ENCODE measurements at regions not wholly inside any gene's neighbourhood (a gene's known extent, or its start where the extent isn't known, plus 50 kb on each side); places are given as distances from the start of the nearest gene placed in this dataset.

GRCh38 chr6:155974811-155975323, 519.2 kb upstream of the NOX3 start:
- DNase-seq = no peak

DNA sequence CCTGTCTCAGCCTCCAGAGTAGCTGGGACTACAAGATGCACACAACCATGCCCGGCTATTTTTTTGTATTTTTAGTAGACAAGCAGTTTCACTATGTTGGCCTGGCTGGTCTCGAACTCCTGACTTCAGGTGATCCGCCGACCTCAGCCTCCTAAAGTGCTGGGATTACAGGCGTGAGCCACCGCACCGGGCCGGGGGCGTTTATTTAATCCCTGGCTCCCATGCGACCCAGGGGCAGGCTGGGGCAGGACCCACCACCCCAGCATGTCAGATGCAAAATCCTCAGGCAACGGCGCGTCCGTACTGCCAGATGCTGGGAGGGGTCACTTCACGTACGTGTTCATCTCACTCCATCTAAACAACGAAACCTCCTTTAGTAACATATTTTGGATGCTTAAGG, 518.7 kb upstream of the NOX3 start:
- no peak for DNase-seq

DNA sequence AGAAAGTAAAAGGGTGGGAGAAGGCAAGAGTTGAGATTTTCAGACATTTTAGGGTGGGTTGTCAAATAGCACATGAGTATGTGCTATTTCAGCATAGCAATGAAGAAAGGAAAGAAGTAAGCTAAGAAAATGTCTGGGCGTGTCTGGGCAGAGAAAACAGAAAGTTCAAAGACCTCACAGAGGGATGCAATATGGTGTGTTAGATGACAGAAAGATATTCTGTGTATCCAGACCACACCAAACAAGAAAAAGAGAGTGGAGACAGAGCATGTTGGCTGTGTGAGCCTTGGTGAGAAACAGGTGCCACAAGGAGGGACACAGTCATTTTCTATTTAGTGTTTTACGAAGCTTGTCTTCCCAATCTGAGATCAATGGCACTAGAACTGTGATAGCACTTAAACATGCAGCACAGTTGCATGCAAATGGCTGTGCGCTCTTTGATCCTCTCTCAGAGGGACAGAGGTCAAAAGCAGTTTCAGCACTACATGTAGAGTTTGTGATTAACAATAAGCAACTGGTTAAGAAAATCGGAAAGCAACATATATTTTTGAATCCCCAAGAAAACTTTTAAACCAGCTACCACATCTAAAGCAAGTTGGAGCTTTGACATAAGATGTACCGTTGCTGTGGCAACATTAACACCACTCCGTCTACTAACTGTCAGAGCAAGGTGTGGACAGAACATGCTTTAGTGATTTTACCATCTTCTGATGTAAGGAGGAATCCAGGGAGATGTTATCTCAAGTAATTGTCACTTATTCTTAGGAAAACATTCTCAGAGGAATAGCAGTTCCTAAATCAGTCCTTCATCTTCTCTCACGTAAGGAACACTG, 515.5 kb upstream of the NOX3 start:
- DNase-seq = no peak

DNA sequence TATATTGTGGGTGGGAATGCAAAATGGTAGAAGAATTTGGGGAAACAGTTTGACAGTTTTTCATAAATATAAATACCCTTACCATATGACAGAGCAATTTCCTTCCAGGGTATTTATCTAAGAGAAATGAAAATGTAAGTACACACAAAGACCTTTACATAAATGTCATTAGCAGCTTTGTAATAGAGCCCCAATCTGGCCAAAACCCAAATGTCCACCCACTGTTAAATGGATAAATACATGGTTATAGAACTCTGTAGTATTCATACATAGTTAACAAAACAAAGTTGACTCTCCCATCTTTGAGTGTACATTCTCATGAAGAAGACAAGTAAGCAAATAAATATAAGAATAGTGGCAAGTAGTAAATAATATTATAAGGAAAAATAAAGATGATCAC, 514.8 kb upstream of the NOX3 start:
- no peak for DNase-seq

DNA sequence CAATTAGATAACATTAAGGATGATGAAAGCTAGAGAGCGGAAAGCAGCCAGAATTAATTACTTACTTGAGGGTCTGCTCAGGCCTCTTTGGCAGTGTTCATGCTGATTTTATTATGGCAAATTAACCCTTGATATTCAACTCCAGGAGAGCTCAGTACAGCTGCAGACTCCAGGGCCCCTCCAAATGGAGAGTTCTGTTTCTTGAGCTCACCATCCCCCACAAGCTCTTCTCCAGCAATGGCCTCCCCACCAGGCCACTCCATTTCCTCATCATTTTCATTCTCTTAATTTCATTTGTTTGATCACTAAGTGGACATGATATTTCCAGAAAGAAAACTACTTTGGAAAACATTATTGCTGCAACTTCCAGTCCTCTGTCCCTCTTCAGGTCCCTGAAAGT, 513.3 kb upstream of the NOX3 start:
- no peak for DNase-seq

- DNase-seq = no peak
Observed at GRCh38 chr6:155967322-155967721, 511.7 kb upstream of the NOX3 start.

DNA sequence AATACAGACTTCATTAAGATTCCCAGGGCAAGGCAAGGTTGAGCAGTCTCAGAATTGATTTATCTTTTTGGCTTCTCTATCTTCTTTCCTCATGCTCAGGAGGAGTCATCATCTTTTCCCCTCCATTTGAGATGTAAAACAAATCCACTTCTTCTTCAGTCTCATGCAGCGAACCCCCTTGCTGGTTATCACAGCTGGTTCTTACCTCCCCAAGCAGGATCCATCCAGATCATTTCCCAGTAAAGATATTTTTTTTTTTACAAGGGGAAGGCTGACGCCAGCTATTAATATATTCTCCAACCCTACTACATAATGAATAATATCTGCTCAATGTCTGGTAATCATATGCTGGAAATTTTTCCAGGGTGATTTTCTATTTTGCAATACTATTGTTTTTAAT, 508.9 kb upstream of the NOX3 start:
- peak; percentile 7 for DNase-seq

GRCh38 chr6:155962276-155962675, 506.6 kb upstream of the NOX3 start:
- no peak for DNase-seq

DNA sequence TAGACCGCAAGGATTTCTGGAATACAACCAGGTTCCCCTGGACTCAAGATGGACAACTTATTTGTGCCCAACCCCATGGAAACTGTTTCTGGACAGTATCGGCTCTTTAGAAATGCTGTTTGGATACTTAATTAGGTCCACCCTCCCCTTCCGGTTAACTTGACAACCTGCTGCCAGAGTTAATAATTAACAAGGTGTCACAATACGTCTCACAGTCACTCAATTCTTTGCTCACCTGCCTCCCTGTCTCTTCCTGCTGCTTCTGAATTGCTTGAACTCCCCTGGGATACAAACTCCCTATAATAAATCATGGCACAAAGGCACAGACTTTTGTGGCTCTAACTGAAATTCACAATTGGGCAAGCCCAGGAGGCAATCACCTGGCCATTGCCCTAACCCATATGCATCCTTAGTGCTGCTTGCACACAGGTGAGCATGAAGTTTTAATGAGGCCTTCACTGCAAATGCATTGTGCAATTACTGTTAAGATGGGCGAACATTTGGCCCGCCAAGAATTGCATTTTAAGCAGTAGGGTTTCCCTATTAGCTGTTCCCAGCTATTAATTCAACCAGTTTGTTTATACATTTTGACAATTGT, 504.4 kb upstream of the NOX3 start:
- no peak for DNase-seq

DNA sequence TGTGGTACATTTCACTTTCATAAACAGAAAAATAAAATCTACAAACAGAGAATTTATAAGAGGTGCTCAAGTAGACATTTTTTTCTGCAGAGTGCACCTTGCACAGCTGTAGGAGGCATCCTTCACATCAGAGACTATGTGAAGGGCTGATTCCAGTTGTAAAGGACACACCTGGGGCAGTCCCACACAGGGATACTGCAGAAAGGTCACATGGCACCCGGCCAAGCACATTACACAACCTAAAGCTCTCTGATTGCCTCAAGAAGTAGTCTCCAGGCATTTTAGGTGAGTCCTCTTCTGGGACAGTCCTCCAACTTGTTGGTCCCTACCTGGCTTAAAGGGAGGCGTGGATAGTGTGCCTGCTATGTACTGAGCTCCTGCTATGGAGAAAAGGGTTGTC, 502.9 kb upstream of the NOX3 start:
- no peak for DNase-seq

DNA sequence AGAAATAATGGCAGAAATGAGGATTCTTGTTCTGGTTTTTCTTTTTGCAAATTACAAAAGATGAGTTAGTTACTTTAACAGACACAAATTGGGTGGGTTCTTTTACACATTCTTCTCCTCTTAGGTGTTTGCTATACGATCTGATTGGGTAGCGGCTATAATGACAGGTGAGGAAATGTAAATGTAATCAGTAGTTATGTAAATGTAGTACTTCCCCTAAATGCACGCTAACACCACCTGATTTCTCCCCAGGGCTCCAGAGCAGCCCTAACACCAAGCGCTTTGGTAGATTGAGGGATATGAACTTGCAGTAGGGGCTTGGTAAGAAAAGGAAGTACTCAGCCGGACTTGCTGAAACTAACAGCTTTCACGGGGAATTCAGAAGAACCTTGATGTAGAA, 499.4 kb upstream of the NOX3 start:
- DNase-seq = no peak

- no peak for DNase-seq
Observed at GRCh38 chr6:155954149-155954548, 498.5 kb upstream of the NOX3 start.

GRCh38 chr6:155949256-155949655, 493.6 kb upstream of the NOX3 start:
- DNase-seq = no peak

DNA sequence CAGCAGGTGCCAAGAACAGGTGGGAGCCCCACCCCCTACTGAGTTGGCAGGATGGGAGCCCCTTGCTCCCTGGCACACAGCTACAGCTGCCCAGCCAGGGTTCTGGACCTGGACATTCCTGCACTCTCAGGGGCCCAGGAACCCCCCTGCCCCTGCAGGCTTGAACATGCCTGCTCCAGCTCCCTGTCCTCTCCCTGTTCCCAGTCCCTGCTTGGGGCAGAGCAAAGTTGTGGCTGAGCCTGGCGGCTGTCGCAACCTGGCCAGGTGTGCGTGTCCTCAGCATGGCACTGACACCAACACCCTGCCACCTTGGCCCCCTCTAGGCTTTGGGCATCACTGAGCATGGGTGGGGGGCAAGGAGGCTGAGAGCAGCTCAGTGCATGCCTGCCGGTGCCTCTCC, 491.2 kb upstream of the NOX3 start:
- DNase-seq = no peak

DNA sequence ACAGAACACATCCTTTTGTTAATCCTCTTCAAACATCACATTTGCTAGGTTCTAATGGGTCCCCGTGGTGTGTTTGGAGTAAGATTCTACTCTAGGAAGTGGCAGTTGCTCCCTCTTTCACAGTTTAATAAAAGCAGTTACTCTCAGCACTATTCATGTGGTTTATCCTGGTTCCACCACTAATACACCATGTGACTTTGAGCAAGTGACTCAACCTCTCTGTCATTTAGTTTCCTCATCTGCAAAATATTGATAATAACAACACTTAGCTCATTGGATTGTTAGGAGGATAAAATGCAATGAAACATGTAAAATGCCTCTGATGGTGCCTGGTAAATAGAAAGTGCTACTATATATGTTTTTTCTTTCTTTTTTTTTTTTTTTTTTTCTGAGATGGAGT, 488.0 kb upstream of the NOX3 start:
- DNase-seq = no peak

- no peak for DNase-seq
Observed at GRCh38 chr6:155939253-155939652, 483.6 kb upstream of the NOX3 start.

DNA sequence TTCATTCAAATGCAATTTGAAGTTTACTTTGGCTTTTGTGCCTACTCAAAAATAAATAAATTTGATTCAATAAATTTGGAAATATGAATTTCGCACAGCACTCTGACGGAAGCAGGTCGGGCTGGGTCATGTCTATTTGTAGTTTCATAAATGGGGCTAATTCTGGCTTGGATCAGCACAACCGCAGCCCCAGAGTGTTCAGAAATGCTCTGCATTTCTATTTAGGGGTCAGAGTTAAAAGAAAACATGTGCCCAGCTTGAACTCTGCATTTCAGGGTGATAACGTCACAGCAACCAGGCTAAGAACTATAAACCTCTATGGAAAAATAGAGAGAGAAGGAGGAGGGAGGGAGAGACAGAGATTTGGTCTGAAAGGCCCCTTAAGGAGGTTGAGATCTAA, 480.9 kb upstream of the NOX3 start:
- DNase-seq = peak; percentile 31

GRCh38 chr6:155936127-155936526, 480.5 kb upstream of the NOX3 start:
- DNase-seq = no peak

DNA sequence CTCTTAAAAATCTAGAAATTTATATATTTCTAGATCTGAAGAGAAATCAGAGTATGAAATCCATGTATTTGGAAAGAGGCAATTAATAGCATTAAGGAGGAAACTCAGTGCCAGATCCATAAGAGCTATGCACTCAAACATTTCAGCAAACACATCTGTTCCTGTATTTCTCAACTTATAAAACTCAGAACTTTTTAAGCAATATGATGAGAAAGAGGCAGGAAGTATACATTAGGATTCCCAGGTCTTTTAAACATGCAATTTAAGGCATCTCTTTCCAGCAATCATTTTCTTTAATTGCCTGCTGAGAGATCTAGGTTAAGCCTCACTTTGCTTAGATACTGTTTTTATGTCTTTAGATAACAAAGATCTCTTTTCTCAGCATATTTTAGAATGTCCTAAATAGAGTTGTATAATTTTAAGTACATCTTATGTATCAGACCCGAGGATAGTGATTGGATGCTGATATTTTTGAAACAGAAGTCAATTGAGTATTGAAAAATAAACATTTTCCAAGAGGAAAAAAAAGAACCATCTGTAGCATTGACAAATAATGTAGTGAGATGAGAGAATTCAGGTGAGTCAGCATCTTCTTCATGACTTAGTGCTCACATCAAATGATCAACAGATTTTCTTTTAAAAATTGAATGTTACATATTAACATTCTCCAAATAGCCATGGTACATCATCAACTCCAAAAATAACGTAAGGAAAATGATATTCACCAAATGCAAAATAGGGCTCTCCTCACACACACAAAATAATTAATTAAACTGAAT, 461.4 kb upstream of the NOX3 start:
- no peak for DNase-seq

DNA sequence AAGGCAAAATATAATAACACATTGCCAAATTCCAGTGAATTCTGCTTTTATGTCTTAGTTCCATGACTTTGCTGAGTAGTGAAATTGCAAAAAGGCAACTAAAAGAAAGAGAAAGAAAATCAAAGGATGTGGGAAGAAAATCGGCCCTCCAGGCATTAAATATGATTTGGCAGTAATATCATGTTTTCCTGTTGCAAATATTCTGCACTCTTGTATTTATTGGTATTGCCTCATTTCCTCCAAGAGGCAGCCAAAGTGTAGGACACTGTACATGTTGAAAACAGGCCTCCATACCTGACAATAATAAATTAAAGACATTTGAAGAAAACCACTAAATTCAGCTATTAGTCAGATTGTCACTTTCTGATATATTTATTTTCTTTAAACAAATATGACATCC, 460.0 kb upstream of the NOX3 start:
- no peak for DNase-seq

DNA sequence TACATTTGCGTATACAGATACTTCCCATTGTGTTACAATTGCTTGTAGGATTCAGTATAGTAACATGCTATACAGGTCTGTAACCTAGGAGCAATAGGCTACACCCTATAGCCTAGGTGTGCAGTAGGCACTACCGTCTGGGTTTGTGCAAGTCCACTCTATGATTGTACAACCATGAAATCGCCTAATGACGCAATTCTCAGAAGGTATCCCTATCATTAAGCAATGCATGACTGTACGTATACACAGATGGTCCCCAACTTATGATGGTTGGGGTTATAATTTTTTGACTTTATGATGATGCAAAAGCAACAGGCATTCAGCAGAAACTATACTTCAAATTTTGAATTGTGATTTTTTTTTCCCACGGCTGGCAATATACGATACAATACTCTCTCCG, 458.2 kb upstream of the NOX3 start:
- DNase-seq = no peak

DNA sequence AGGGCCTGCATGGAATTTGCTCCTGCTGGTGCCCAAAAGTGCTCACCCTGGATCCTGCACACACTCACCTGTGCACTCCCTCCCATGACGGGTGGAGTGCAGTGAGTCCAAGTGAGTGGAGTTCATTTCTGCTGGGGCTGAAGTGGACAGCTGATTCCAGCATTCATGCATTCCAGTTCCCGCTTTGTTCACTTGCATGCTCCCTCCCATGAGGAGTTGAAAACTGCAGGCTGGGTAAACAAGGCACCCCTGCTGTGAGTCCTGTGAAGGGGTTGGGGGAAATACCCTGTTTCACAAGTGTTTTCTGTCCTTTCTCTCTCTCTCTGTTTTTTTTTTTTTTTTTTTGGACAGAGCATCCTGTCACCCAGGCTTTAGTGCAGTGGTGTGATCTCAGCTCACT, 454.1 kb upstream of the NOX3 start:
- DNase-seq = no peak

DNA sequence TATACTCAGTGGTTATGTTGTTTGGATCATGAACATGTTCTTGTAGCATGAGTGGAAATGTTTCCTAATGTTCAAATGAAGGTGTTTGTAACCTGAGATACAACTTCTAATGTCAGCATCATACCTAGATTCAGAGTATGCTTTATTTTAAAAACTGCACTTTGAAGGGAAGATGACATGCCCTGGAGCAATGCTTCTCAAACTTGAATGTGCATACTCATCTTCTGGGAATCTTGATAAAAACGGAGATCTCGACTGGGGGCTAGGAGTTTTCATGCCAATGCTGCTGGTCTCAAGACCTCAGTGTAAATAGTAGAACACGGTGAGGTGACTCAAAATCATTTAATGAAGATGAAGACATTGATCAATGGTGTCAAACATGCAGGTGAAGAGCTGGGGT, 440.0 kb upstream of the NOX3 start:
- no peak for DNase-seq

Measured in skin of body (tissue), 1 donor.